ENCODE measurements at regions not wholly inside any gene's neighbourhood (a gene's known extent, or its start where the extent isn't known, plus 50 kb on each side); places are given as distances from the start of the nearest gene placed in this dataset.

GRCh38 chr18:34083910-34084535, 140.7 kb downstream of the NOL4 start:
- no peak for TF ChIP-seq CTCF (conservative IDR thresholded peaks at IDR 0.05; ENCODE audit: low read depth, low read length)
- TF ChIP-seq EZH2 (IDR thresholded peaks at IDR 0.05; ENCODE audit: borderline replicate concordance, low read depth, low read length, poor library complexity, severe bottlenecking): no peak

All from A673 (cell line).